HEK293 (cell line): ENCODE measurements at regions not wholly inside any gene's neighbourhood (a gene's known extent, or its start where the extent isn't known, plus 50 kb on each side); places are given as distances from the start of the nearest gene placed in this dataset.

ENCODE experiments used
- TRIM28 ChIP-seq: IDR thresholded peaks from 2 replicates; pipeline ENCODE4 v1.6.1; 2011; ENCODE audit warnings: low read length, control low read depth, borderline replicate concordance
- YY2 ChIP-seq: fragments of 450-650 bp; formaldehyde crosslinking; IDR thresholded peaks from 2 replicates; pipeline ENCODE4 v1.5.1; 2016; ENCODE audit warnings: missing biosample characterization, missing genetic modification characterization
- ZBTB1 ChIP-seq: fragments of 450-650 bp; formaldehyde crosslinking; IDR thresholded peaks from 2 replicates; pipeline ENCODE4 v1.5.1; 2016; ENCODE audit warnings: missing biosample characterization, missing genetic modification characterization
- ZFHX2 ChIP-seq: fragments of 450-650 bp; formaldehyde crosslinking; conservative IDR thresholded peaks from 2 replicates; pipeline ENCODE4 v1.5.1; 2016; ENCODE audit warnings: missing biosample characterization, missing genetic modification characterization
- ZNF114 ChIP-seq: fragments of 450-650 bp; formaldehyde crosslinking; IDR thresholded peaks from 2 replicates; pipeline ENCODE4 v1.5.0; 2017; ENCODE audit warnings: missing biosample characterization, missing genetic modification characterization
- ZNF169 ChIP-seq: fragments of 450-650 bp; formaldehyde crosslinking; IDR thresholded peaks from 2 replicates; pipeline ENCODE4 v1.5.1; 2016; ENCODE audit warnings: missing biosample characterization, missing genetic modification characterization
- ZNF324 ChIP-seq: fragments of 450-650 bp; formaldehyde crosslinking; IDR thresholded peaks from 2 replicates; pipeline ENCODE4 v1.5.1; 2016; ENCODE audit warnings: missing biosample characterization, missing genetic modification characterization
- ZNF350 ChIP-seq: fragments of 450-650 bp; formaldehyde crosslinking; IDR thresholded peaks from 2 replicates; pipeline ENCODE4 v1.5.0; 2017; ENCODE audit warnings: missing biosample characterization, mild to moderate bottlenecking, missing genetic modification characterization
- ZNF404 ChIP-seq: fragments of 450-650 bp; formaldehyde crosslinking; IDR thresholded peaks from 2 replicates; pipeline ENCODE4 v1.5.1; 2017; ENCODE audit warnings: missing biosample characterization, missing genetic modification characterization
- ZNF433 ChIP-seq: fragments of 450-650 bp; formaldehyde crosslinking; IDR thresholded peaks from 2 replicates; pipeline ENCODE4 v1.5.1; 2016; ENCODE audit warnings: missing biosample characterization, missing genetic modification characterization, low read depth
- ZNF473 ChIP-seq: fragments of 450-650 bp; formaldehyde crosslinking; IDR thresholded peaks from 2 replicates; pipeline ENCODE4 v1.5.1; 2017; ENCODE audit warnings: missing biosample characterization, missing genetic modification characterization
- ZNF530 ChIP-seq: fragments of 450-650 bp; formaldehyde crosslinking; IDR thresholded peaks from 2 replicates; pipeline ENCODE4 v1.5.1; 2016; ENCODE audit warnings: low read depth, missing biosample characterization, missing genetic modification characterization
- ZNF558 ChIP-seq: fragments of 450-650 bp; formaldehyde crosslinking; IDR thresholded peaks from 2 replicates; pipeline ENCODE4 v1.5.1; 2016; ENCODE audit warnings: missing biosample characterization, missing genetic modification characterization
- ZNF600 ChIP-seq: fragments of 450-650 bp; formaldehyde crosslinking; IDR thresholded peaks from 2 replicates; pipeline ENCODE4 v1.5.1; 2016; ENCODE audit warnings: missing biosample characterization, missing genetic modification characterization
- ZNF623 ChIP-seq: fragments of 450-650 bp; formaldehyde crosslinking; IDR thresholded peaks from 2 replicates; pipeline ENCODE4 v1.5.1; 2016; ENCODE audit warnings: missing biosample characterization, missing genetic modification characterization
- ZNF624 ChIP-seq: fragments of 450-650 bp; formaldehyde crosslinking; IDR thresholded peaks from 2 replicates; pipeline ENCODE4 v1.5.1; 2017; ENCODE audit warnings: missing biosample characterization, missing genetic modification characterization
- ZNF658 ChIP-seq: fragments of 450-650 bp; formaldehyde crosslinking; IDR thresholded peaks from 2 replicates; pipeline ENCODE4; 2016; ENCODE audit warnings: missing biosample characterization, missing genetic modification characterization
- ZNF843 ChIP-seq: fragments of 450-650 bp; formaldehyde crosslinking; IDR thresholded peaks from 2 replicates; pipeline ENCODE4 v1.5.1; 2016; ENCODE audit warnings: missing biosample characterization, missing genetic modification characterization
- ZXDB ChIP-seq: fragments of 450-650 bp; formaldehyde crosslinking; IDR thresholded peaks from 2 replicates; pipeline ENCODE4 v1.5.1; 2016; ENCODE audit warnings: missing biosample characterization, missing genetic modification characterization
- TF ChIP-seq, protein P1 (sequence below): IDR thresholded peaks from 2 replicates; pipeline ENCODE4 v1.6.1; 2011; ENCODE audit warnings: mild to moderate bottlenecking, low read depth, low read length, borderline replicate concordance
- TF ChIP-seq, protein P2 (sequence below): fragments of 450-650 bp; formaldehyde crosslinking; IDR thresholded peaks from 2 replicates; pipeline ENCODE4 v1.5.1; 2017; ENCODE audit warnings: missing biosample characterization, missing genetic modification characterization
- TF ChIP-seq, protein P3 (sequence below): fragments of 450-650 bp; formaldehyde crosslinking; IDR thresholded peaks from 2 replicates; pipeline ENCODE4 v1.5.1; 2017; ENCODE audit warnings: missing biosample characterization, missing genetic modification characterization
- TF ChIP-seq, protein P4 (sequence below): fragments of 450-650 bp; formaldehyde crosslinking; IDR thresholded peaks from 2 replicates; pipeline ENCODE4 v1.5.1; 2016; ENCODE audit warnings: missing biosample characterization, missing genetic modification characterization
- TF ChIP-seq, protein P5 (sequence below): fragments of 450-650 bp; formaldehyde crosslinking; IDR thresholded peaks from 2 replicates; pipeline ENCODE4 v1.5.1; 2017; ENCODE audit warnings: missing biosample characterization, missing genetic modification characterization
- TF ChIP-seq, protein P6 (sequence below): fragments of 450-650 bp; formaldehyde crosslinking; IDR thresholded peaks from 2 replicates; pipeline ENCODE4 v1.5.1; 2016; ENCODE audit warnings: missing biosample characterization, missing genetic modification characterization
- TF ChIP-seq, protein P7 (sequence below): fragments of 450-650 bp; formaldehyde crosslinking; IDR thresholded peaks from 2 replicates; pipeline ENCODE4 v1.5.1; 2016; ENCODE audit warnings: missing biosample characterization, missing genetic modification characterization
- TF ChIP-seq, protein P8 (sequence below): fragments of 450-650 bp; IDR thresholded peaks from 2 replicates; pipeline ENCODE4 v1.5.1; 2018; ENCODE audit warnings: missing biosample characterization, mild to moderate bottlenecking, missing genetic modification characterization

DNA sequence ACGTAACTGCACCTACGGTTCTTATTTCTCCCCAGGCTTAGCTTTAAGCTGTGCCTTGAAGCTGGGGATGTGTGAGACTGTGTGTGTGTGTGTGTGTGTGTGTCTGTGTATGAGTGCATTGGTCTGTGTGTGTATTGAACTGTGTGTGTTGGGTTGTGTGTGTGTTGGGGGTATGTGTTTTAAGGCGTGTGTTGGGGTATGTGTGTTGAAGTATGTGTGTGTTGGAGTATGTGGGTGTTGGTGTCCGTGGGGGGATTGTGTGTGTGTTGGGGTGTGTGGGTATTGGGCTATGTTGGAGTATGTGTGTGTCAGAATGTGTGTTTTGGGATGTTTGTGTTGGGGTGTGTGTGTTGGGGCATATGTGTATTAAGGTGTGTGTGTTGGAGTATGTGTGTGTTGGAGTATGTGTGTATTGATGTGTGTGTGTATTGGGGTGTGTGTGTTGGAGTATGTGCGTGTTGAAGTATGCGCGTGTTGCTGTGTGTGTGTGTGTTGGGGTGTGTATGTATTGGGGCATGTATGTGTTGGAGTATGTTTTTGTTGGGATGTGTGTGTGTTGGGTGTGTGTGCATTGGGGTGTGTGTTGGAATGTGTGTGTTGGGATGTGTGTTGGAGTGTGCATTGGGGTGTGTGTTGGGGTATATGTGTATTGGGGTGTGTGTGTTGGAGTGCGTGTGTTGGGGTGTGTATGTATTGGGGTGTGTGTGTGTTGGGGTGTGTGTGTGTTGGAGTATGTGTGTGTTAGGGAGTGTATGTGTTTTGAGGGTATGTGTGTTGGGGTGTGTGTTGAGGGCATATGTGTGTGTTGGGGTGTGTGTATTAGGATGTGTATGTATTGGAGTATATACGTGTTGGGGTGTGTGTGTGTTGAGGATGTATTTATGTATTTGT, 76.4 kb downstream of the LSM3 start (continued):
- TF ChIP-seq ZNF324 (tag by site-specific recombination): no peak
- no peak for TF ChIP-seq TRIM28
- peak; percentile 82 for TF ChIP-seq ZNF600 (tag by site-specific recombination)
- no peak for TF ChIP-seq ZNF169 (tag by site-specific recombination)
- no peak for TF ChIP-seq ZNF623 (tag by site-specific recombination)
- peak; percentile 44 for TF ChIP-seq ZFHX2 (tag by site-specific recombination)
- no peak for TF ChIP-seq ZNF624 (tag by site-specific recombination)
- TF ChIP-seq ZNF558: no peak
- TF ChIP-seq ZNF350 (tag by site-specific recombination): no peak
- TF ChIP-seq ZXDB (tag by site-specific recombination): no peak
- TF ChIP-seq ZBTB1 (tag by site-specific recombination): no peak
- TF ChIP-seq ZNF473 (tag by site-specific recombination): no peak
- TF ChIP-seq, protein P1, sequence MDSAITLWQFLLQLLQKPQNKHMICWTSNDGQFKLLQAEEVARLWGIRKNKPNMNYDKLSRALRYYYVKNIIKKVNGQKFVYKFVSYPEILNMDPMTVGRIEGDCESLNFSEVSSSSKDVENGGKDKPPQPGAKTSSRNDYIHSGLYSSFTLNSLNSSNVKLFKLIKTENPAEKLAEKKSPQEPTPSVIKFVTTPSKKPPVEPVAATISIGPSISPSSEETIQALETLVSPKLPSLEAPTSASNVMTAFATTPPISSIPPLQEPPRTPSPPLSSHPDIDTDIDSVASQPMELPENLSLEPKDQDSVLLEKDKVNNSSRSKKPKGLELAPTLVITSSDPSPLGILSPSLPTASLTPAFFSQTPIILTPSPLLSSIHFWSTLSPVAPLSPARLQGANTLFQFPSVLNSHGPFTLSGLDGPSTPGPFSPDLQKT: no peak
- TF ChIP-seq, protein P2, sequence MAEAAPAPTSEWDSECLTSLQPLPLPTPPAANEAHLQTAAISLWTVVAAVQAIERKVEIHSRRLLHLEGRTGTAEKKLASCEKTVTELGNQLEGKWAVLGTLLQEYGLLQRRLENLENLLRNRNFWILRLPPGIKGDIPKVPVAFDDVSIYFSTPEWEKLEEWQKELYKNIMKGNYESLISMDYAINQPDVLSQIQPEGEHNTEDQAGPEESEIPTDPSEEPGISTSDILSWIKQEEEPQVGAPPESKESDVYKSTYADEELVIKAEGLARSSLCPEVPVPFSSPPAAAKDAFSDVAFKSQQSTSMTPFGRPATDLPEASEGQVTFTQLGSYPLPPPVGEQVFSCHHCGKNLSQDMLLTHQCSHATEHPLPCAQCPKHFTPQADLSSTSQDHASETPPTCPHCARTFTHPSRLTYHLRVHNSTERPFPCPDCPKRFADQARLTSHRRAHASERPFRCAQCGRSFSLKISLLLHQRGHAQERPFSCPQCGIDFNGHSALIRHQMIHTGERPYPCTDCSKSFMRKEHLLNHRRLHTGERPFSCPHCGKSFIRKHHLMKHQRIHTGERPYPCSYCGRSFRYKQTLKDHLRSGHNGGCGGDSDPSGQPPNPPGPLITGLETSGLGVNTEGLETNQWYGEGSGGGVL (tag by site-specific recombination): no peak; the same call in none of the 2 replicates
- no peak for TF ChIP-seq ZNF658 (tag by site-specific recombination)
- TF ChIP-seq, protein P3, sequence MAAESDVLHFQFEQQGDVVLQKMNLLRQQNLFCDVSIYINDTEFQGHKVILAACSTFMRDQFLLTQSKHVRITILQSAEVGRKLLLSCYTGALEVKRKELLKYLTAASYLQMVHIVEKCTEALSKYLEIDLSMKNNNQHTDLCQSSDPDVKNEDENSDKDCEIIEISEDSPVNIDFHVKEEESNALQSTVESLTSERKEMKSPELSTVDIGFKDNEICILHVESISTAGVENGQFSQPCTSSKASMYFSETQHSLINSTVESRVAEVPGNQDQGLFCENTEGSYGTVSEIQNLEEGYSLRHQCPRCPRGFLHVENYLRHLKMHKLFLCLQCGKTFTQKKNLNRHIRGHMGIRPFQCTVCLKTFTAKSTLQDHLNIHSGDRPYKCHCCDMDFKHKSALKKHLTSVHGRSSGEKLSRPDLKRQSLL: no peak
- no peak for TF ChIP-seq YY2 (tag by site-specific recombination)
- TF ChIP-seq ZNF404: no peak
- TF ChIP-seq, protein P4, sequence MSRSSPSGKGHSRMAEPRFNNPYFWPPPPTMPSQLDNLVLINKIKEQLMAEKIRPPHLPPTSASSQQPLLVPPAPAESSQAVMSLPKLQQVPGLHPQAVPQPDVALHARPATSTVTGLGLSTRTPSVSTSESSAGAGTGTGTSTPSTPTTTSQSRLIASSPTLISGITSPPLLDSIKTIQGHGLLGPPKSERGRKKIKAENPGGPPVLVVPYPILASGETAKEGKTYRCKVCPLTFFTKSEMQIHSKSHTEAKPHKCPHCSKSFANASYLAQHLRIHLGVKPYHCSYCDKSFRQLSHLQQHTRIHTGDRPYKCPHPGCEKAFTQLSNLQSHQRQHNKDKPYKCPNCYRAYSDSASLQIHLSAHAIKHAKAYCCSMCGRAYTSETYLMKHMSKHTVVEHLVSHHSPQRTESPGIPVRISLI: no peak
- TF ChIP-seq, protein P5, sequence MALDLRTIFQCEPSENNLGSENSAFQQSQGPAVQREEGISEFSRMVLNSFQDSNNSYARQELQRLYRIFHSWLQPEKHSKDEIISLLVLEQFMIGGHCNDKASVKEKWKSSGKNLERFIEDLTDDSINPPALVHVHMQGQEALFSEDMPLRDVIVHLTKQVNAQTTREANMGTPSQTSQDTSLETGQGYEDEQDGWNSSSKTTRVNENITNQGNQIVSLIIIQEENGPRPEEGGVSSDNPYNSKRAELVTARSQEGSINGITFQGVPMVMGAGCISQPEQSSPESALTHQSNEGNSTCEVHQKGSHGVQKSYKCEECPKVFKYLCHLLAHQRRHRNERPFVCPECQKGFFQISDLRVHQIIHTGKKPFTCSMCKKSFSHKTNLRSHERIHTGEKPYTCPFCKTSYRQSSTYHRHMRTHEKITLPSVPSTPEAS (tag by site-specific recombination): peak; percentile 83
- TF ChIP-seq ZNF433 (tag by site-specific recombination): 0 out of 2 replicates have a peak, but pooled peaks have one; percentile 5
- TF ChIP-seq, protein P6, sequence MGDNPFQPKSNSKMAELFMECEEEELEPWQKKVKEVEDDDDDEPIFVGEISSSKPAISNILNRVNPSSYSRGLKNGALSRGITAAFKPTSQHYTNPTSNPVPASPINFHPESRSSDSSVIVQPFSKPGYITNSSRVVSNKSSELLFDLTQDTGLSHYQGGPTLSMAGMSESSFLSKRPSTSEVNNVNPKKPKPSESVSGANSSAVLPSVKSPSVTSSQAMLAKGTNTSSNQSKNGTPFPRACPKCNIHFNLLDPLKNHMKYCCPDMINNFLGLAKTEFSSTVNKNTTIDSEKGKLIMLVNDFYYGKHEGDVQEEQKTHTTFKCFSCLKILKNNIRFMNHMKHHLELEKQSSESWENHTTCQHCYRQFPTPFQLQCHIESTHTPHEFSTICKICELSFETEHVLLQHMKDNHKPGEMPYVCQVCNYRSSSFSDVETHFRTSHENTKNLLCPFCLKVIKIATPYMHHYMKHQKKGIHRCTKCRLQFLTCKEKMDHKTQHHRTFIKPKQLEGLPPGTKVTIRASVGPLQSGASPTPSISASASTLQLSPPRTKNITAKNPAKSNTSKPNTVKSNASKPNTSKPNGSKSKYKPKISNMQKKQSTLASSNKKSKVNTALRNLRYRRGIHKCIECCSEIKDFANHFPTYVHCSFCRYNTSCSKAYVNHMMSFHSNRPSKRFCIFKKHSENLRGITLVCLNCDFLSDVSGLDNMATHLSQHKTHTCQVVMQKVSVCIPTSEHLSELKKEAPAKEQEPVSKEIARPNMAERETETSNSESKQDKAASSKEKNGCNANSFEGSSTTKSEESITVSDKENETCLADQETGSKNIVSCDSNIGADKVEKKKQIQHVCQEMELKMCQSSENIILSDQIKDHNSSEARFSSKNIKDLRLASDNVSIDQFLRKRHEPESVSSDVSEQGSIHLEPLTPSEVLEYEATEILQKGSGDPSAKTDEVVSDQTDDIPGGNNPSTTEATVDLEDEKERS (tag by site-specific recombination): no peak
- TF ChIP-seq, protein P7, sequence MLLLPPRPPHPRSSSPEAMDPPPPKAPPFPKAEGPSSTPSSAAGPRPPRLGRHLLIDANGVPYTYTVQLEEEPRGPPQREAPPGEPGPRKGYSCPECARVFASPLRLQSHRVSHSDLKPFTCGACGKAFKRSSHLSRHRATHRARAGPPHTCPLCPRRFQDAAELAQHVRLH (tag by site-specific recombination): no peak
- no peak for TF ChIP-seq ZNF530 (tag by site-specific recombination)
- TF ChIP-seq ZNF114 (tag by site-specific recombination): 0 out of 2 replicates have a peak, but pooled peaks have one; percentile 22
- TF ChIP-seq ZNF843 (tag by site-specific recombination): no peak
- TF ChIP-seq, protein P8, sequence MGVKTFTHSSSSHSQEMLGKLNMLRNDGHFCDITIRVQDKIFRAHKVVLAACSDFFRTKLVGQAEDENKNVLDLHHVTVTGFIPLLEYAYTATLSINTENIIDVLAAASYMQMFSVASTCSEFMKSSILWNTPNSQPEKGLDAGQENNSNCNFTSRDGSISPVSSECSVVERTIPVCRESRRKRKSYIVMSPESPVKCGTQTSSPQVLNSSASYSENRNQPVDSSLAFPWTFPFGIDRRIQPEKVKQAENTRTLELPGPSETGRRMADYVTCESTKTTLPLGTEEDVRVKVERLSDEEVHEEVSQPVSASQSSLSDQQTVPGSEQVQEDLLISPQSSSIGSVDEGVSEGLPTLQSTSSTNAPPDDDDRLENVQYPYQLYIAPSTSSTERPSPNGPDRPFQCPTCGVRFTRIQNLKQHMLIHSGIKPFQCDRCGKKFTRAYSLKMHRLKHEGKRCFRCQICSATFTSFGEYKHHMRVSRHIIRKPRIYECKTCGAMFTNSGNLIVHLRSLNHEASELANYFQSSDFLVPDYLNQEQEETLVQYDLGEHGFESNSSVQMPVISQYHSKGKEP (tag by site-specific recombination): no peak
